HG03521 (cell line): ENCODE measurements at regions not wholly inside any gene's neighbourhood (a gene's known extent, or its start where the extent isn't known, plus 50 kb on each side); places are given as distances from the start of the nearest gene placed in this dataset.
"Not testable (repeated sequence)": the region's sequence is repeated elsewhere in the genome, so short reads cannot be mapped to it uniquely, and the experiment has no call there.

Experiments
- ATAC-seq: cut with Tn5 transposase; IDR thresholded peaks from one replicate; pipeline ENCODE4 v1.9.1; 2021; ENCODE audit warnings: mild to moderate bottlenecking, moderate library complexity; ENCODE audit not compliant: unreplicated experiment

DNA sequence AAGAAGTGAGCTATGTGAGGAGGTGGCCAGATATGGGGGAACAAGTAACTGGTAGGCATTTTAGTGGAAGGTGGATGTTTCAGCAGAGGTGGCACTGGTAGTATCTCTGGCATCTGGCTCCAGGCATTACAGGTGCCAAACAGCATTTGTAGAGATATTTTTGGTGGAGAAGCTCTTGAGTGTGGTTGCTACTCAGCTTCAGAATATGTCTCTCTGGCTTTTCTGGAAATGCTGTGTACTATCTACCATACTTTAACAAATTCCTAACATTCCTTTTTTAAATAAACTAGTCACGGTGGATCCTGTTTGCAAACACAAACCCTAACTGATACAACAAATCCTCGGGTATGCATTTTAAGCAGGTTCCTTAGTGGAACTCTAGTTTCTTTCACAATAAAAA is 128.0 kb downstream of the BARX2 start:
- no peak for ATAC-seq

DNA sequence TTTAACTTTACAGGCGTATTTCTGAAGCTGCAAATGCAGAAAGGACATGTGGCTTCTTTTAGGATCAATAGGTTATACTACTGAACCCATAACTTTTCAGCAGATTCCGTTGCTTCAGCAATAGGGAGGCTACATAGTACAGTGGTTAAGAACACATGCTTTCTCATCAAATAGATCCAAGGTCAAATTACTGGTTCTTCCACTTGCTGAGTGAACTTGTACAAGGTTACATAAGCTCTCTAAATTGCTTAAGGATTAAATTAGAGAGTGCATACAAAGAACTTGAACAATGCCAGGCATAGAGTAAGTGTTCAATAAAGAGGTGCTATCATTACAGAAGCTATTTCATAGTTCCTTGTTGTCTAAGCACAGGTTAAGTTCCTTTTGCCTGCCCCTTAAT is 129.6 kb downstream of the BARX2 start:
- no peak for ATAC-seq

- no peak for ATAC-seq
Observed at GRCh38 chr11:129508163-129508562, 132.5 kb downstream of the BARX2 start.

DNA sequence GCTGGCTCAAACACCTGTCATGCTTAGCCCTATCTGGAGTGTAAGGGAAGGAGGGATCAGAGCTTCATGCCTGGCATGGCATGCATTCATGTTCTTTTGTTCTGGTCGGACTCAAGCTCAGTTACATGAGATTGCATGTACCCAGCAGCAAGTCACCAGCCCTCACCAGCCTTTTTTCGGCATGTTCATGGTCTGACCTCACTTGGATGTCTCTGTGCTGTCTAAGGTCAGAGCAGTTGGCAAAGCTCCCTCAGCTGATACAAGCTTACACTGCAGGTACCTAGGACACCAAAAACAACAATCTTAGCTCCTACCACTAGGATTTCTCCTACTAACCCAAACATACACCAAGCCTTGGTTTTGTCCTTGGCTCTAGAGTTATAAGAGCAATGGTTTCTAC is 152.6 kb downstream of the BARX2 start:
- ATAC-seq = no peak

GRCh38 chr11:129530154-129530895 is 154.7 kb downstream of the BARX2 start:
- ATAC-seq = no peak

DNA sequence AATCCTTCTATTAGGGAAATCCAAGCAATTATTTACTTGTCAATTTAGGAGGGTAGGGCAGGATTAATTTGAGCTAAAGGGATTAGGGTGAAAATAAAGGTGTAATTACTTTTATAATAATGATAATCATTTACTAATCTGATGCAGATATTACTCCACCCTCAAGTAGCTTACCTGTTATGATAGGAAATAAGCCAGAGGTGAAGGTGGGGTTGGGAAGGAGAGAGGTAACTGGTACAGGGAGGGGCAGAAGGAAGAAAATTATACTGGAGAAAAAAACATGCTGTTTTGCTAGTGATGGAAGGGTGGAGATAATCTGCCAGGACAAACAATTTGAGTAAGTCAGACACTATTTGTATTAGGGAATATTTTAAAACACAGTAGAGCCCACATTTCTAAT is 157.7 kb downstream of the BARX2 start:
- no peak for ATAC-seq

GRCh38 chr11:129536338-129536737 is 160.7 kb downstream of the BARX2 start:
- ATAC-seq = no peak

GRCh38 chr11:129538323-129538722 is 162.7 kb downstream of the BARX2 start:
- no peak for ATAC-seq

- ATAC-seq = no peak
Observed at GRCh38 chr11:129543515-129544290, 168.1 kb downstream of the BARX2 start.

GRCh38 chr11:129544691-129545090 is 169.0 kb downstream of the BARX2 start:
- ATAC-seq = no peak

DNA sequence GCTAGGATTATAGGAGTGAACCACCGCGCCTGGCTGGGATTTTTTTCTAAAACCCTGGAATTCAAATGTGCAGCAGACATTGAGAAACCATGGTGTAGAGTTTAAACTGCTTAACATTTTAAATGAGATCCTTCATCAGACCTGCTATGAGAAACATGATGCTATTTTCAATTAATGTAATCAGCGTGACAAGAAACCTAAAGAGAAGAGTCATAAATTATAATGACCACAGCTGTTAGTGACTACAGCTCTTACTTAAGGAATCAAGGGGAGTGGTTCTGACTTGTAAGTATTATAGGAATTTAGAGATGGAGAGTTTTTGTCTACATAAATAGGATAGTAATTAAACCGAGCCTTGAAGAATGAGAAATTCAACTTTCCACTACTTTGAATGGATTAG is 170.6 kb downstream of the BARX2 start:
- no peak for ATAC-seq

- no peak for ATAC-seq
Observed at GRCh38 chr11:129557421-129557820, 181.8 kb downstream of the BARX2 start.

GRCh38 chr11:129569007-129569406 is 193.4 kb downstream of the BARX2 start:
- ATAC-seq = no peak

- not testable (repeated sequence) for ATAC-seq
Observed at GRCh38 chr11:129572667-129573066, 197.0 kb downstream of the BARX2 start.

- ATAC-seq = no peak
Observed at GRCh38 chr11:129573161-129573560, 197.5 kb downstream of the BARX2 start.

GRCh38 chr11:129574431-129574830 is 198.8 kb downstream of the BARX2 start:
- ATAC-seq = no peak

DNA sequence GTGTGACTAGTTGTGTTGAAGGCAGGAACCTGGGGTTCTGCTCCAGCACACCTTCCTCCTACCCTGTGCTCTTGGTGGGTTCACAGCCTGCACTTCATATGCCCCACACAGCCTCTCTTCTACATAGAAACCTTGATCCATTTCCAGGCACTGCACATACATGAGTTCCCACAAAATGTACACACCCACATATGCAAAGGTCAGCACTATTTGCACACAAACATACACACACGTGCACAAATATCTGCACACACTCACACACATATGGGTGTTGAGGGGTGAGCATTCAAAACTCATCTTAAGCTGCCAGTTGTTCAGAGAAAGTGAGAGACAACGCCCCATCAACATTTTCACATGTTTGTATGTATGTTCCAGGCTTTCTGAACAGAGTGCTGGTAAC is 201.0 kb downstream of the BARX2 start:
- ATAC-seq = no peak

- ATAC-seq = no peak
Observed at GRCh38 chr11:129578006-129578405, 202.4 kb downstream of the BARX2 start.

- ATAC-seq = no peak
Observed at GRCh38 chr11:129580278-129580677, 204.6 kb downstream of the BARX2 start.

- no peak for ATAC-seq
Observed at GRCh38 chr11:129584316-129584715, 208.7 kb downstream of the BARX2 start.

GRCh38 chr11:129589190-129589860 is 213.7 kb downstream of the BARX2 start:
- ATAC-seq = no peak
